GM23248 (cell line): ENCODE measurements at regions not wholly inside any gene's neighbourhood (a gene's known extent, or its start where the extent isn't known, plus 50 kb on each side); places are given as distances from the start of the nearest gene placed in this dataset.
A peak's percentile ranks its signal among the peaks of the same experiment; 100 is the strongest.

Source experiments
- DNase-seq: peaks from one replicate; pipeline ENCODE4 v3.0.0-alpha.2; 2015
- H2AFZ ChIP-seq: fragments of 200-600 bp; sonication (generic); 2 replicates; pipeline ENCODE4 v1.6.1; 2016; ENCODE audit warnings: antibody characterized with exemption
- H3F3A ChIP-seq: fragments of 200-600 bp; sonication (generic); 2 replicates; pipeline ENCODE4 v1.6.1; 2016; ENCODE audit warnings: mild to moderate bottlenecking, antibody characterized with exemption, mixed run types; ENCODE audit not compliant: insufficient read depth
- H3K27ac ChIP-seq: fragments of 200-600 bp; sonication (generic); 2 replicates; pipeline ENCODE4 v1.5.1; 2016; ENCODE audit warnings: mild to moderate bottlenecking
- H3K27me3 ChIP-seq: fragments of 200-600 bp; sonication (generic); replicated peaks from 2 replicates; pipeline ENCODE4 v1.6.1; 2016; ENCODE audit warnings: mild to moderate bottlenecking; ENCODE audit not compliant: insufficient read depth
- H3K36me3 ChIP-seq: fragments of 200-600 bp; sonication (generic); 2 replicates; pipeline ENCODE4 v1.6.1; 2016; ENCODE audit warnings: low read depth, mild to moderate bottlenecking
- H3K4me1 ChIP-seq: fragments of 200-600 bp; sonication (generic); 2 replicates; pipeline ENCODE4 v1.6.1; 2016; ENCODE audit warnings: mild to moderate bottlenecking; ENCODE audit not compliant: insufficient read depth
- H3K4me2 ChIP-seq: fragments of 200-600 bp; sonication (generic); one replicate; pipeline ENCODE4 v1.6.1; 2016; ENCODE audit warnings: mild to moderate bottlenecking; ENCODE audit not compliant: unreplicated experiment
- H3K4me3 ChIP-seq: fragments of 200-600 bp; sonication (generic); 2 replicates; pipeline ENCODE4 v1.5.1; 2016; ENCODE audit warnings: mild to moderate bottlenecking
- H3K79me2 ChIP-seq: fragments of 200-600 bp; sonication (generic); 2 replicates; pipeline ENCODE4 v1.6.1; 2016; ENCODE audit warnings: mild to moderate bottlenecking; ENCODE audit not compliant: insufficient read depth
- H3K9ac ChIP-seq: fragments of 200-600 bp; sonication (generic); 2 replicates; pipeline ENCODE4 v1.6.1; 2016; ENCODE audit warnings: mild to moderate bottlenecking
- H3K9me2 ChIP-seq: fragments of 200-600 bp; sonication (generic); 2 replicates; pipeline ENCODE4 v1.6.1; 2016; ENCODE audit warnings: mixed run types, mild to moderate bottlenecking, moderate library complexity; ENCODE audit not compliant: insufficient read depth
- H3K9me3 ChIP-seq: fragments of 200-600 bp; sonication (generic); one replicate; pipeline ENCODE4 v1.6.1; 2017; ENCODE audit warnings: low read depth
- H4K20me1 ChIP-seq: fragments of 200-600 bp; sonication (generic); 2 replicates; pipeline ENCODE4 v1.6.0; 2016; ENCODE audit not compliant: insufficient read depth
- EZH2 ChIP-seq: fragments of 200-600 bp; sonication (generic); IDR thresholded peaks from 2 replicates; pipeline ENCODE4 v1.6.1; 2018; ENCODE audit warnings: antibody characterized with exemption, mild to moderate bottlenecking; ENCODE audit not compliant: insufficient read depth, poor library complexity, severe bottlenecking
- EZH2phosphoT487 ChIP-seq: fragments of 200-600 bp; sonication (generic); IDR thresholded peaks from 2 replicates; pipeline ENCODE4 v1.6.1; 2018; ENCODE audit warnings: antibody characterized with exemption, moderate library complexity, mild to moderate bottlenecking, low read depth; ENCODE audit not compliant: insufficient read depth
- WGBS, 2 experiments: methylation state at CpG; one replicate each; pipeline ENCODE4 v1.1.6; 2015 to 2017; ENCODE audit warnings: low lambda C conversion rate in 2 of 2, low coverage in 1 of 2; ENCODE audit errors: missing lambda C conversion rate in 2 of 2; 5-methylcytosine and 5-hydroxymethylcytosine counted together
- in situ Hi-C: fragments of 300-500 bp; cut with MboI; formaldehyde crosslinking; loops from 2 replicates; pipeline ENCODE4 v1.15.0; 2020

DNA sequence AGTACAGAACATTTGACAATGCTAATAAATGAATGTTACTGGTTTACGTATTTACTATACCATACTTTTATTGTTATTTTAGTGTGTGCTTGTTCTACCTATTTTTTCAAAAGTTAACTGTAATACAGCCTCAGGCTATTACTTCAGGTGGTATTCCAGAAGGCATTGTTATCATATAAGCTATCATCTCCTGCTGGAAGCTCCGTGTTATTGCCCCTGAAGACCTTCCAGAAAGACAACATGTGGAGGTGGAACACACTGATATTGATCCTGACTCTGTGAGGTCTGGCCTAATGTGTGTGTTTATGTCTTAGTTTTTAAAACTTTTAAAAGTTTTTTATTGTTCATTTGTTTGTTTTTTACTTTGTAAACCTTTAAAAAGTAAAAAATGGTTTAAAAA, 509.8 kb upstream of the SPRY2 start:
- no peaks in the 10 kb centered on the region for H4K20me1 ChIP-seq
- H3K9me2 ChIP-seq = no peaks in the 10 kb centered on the region
- no peak overlapping the region for H3K27ac ChIP-seq
- no peaks in the 10 kb centered on the region for H3F3A ChIP-seq
- no peaks in the 10 kb centered on the region for H3K36me3 ChIP-seq
- no peak overlapping the region for H3K4me3 ChIP-seq
- no peaks in the 10 kb centered on the region for H3K79me2 ChIP-seq
- H3K9ac ChIP-seq = no peak overlapping the region
- no peaks in the 10 kb centered on the region for H3K27me3 ChIP-seq
- no peak overlapping the region for H2AFZ ChIP-seq
- in situ Hi-C loops = no loop called here
- no peaks in the 10 kb centered on the region for H3K9me3 ChIP-seq
- no peaks in the 10 kb centered on the region for H3K4me1 ChIP-seq
- DNase-seq = no peak
- no peak overlapping the region for H3K4me2 ChIP-seq
- 35 to 42% methylated on average over 2 of the region's 2 CpGs for WGBS, 2 experiments
- TF ChIP-seq EZH2 (no peak), EZH2phosphoT487 (no peak)

DNA sequence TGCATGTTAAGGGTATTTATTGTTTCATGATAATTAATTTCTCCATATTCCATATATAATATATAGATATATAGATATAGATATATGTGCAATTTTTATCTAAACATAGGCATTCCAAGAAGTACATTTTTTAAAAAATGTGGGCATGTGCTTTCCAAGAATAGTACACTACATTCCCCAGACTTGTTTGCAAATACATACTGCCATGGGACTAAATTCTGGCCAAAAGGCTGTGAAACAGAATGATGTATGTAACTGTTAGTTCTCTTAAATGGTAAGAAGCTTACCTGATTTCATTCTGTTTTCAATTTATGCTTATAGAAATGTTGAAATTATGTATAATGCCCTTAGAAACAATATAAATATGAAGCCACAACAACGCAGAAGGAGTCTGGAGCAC, 503.2 kb upstream of the SPRY2 start:
- Histone ChIP-seq H4K20me1 (no peaks in the 10 kb centered on the region), H3K4me2 (no peak overlapping the region), H3K9ac (no peak overlapping the region), H3K4me1 (no peaks in the 10 kb centered on the region), H3K79me2 (no peaks in the 10 kb centered on the region), H3K36me3 (no peaks in the 10 kb centered on the region), H3F3A (no peaks in the 10 kb centered on the region), H3K9me2 (no peaks in the 10 kb centered on the region), H3K27ac (no peak overlapping the region), H3K27me3 (no peaks in the 10 kb centered on the region), H3K4me3 (no peak overlapping the region), H3K9me3 (no peaks in the 10 kb centered on the region), H2AFZ (no peak overlapping the region)
- no peak for DNase-seq
- WGBS, 2 experiments = 29 to 32% methylated on average over 1 of the region's 1 CpG
- in situ Hi-C loops = no loop called here
- TF ChIP-seq EZH2 (no peak), EZH2phosphoT487 (no peak)

DNA sequence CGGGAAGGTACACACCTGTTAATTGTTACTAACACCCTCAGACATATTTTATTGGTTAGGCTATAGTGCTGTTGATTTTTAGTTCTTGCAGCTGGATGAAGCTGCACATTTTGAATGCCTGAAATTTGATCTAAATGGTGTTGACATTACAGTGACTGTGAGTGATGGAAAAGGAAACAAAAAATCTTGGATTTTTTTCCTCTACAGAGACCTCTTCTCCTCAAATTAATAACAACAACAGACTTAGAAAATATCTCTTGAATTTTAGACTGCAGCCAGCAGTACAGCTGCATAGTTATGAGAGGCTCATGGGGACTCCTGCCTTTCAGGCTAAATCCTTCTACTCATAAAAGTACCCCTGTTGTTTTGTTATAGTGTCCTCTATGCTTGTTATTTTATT, 500.5 kb upstream of the SPRY2 start:
- no peak for DNase-seq
- Histone ChIP-seq H3K4me1 (no peaks in the 10 kb centered on the region), H3K4me3 (no peak overlapping the region), H3K27ac (no peak overlapping the region), H4K20me1 (no peaks in the 10 kb centered on the region), H3K27me3 (no peaks in the 10 kb centered on the region), H3K4me2 (no peak overlapping the region), H3K9me2 (no peaks in the 10 kb centered on the region), H2AFZ (no peak overlapping the region), H3K9ac (no peak overlapping the region), H3K9me3 (no peaks in the 10 kb centered on the region), H3F3A (no peaks in the 10 kb centered on the region), H3K36me3 (no peaks in the 10 kb centered on the region), H3K79me2 (no peaks in the 10 kb centered on the region)
- 0% methylated on average over 1 of the region's 1 CpG for WGBS, 2 experiments
- in situ Hi-C loops = no loop called here
- TF ChIP-seq EZH2phosphoT487 (no peak), EZH2 (no peak)

DNA sequence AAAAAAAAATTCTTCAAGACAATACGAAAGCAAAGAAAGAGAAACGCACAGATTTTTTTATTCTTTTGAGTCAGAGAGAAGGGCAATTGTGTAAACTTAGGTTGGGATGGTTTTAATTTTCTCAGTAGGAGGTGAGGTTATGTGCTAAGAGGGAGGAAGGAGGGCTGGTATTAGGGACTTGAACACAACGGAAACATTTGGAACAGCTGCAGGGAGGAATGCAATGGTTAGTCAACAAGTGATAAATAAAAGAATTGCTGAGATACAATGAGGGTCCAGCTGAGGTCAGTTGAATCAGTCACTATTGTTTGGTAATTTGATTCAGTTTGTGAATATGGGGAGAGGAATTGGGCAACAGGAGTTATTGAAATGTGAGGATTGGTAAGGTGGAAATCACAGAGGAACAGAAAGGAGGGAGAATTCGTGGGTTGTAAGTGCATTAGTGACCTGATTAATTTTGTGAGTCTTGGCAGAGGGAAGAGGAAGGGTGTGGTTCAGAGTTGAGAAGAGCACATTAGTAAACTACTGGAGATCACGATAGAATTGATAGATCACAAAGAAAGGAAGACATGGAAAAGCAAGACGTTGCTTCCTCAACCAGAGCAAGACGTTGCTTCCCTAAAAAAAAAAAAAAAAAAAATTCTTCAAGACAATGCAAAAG, 499.5 kb upstream of the SPRY2 start:
- WGBS, 2 experiments = 1 to 5% methylated on average over 7 of the region's 7 CpGs
- H3K27ac ChIP-seq = no peak overlapping the region

DNA sequence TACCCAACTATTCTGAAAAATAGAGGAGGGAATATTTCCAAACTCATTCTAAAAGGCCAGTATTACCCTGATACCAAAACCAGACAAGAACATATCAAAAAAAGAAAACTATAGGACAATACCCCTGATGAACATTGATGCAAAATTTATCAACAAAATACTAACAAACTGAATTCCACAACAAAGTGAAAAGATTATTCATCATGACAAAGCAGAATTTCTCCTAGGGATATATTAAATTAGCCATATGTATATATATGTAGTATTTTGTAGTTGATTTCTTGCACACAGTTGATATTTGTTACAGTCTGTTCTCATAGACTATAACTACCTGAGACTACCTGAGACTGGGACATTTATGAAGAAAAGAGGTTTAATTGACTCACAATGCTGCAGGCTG, 495.0 kb upstream of the SPRY2 start:
- in situ Hi-C loops = no loop called here
- no peaks in the 10 kb centered on the region for H3F3A ChIP-seq
- no peak overlapping the region for H2AFZ ChIP-seq
- no peaks in the 10 kb centered on the region for H3K9me2 ChIP-seq
- no peak overlapping the region for H3K4me3 ChIP-seq
- H3K27ac ChIP-seq = no peak overlapping the region
- no peaks in the 10 kb centered on the region for H3K27me3 ChIP-seq
- DNase-seq = no peak
- H3K9ac ChIP-seq = no peak overlapping the region
- H3K9me3 ChIP-seq = no peaks in the 10 kb centered on the region
- H3K4me2 ChIP-seq = no peak overlapping the region
- H3K4me1 ChIP-seq = no peaks in the 10 kb centered on the region
- H3K79me2 ChIP-seq = no peaks in the 10 kb centered on the region
- TF ChIP-seq EZH2 = no peak
- no peak for TF ChIP-seq EZH2phosphoT487
- no peaks in the 10 kb centered on the region for H4K20me1 ChIP-seq
- H3K36me3 ChIP-seq = no peaks in the 10 kb centered on the region

More for the DNA sequence above, 499.5 kb upstream of the SPRY2 start:
- Histone ChIP-seq H3K4me2 (no peak overlapping the region), H3K27me3 (no peaks in the 10 kb centered on the region), H3K9me3 (no peaks in the 10 kb centered on the region), H3K9me2 (no peaks in the 10 kb centered on the region), H3K4me3 (no peak overlapping the region), H3K36me3 (no peaks in the 10 kb centered on the region), H3K9ac (no peak overlapping the region), H2AFZ (no peak overlapping the region), H3F3A (no peaks in the 10 kb centered on the region), H3K4me1 (no peaks in the 10 kb centered on the region), H4K20me1 (no peaks in the 10 kb centered on the region), H3K79me2 (no peaks in the 10 kb centered on the region)
- peak; percentile 3 for DNase-seq
- TF ChIP-seq EZH2 (no peak), EZH2phosphoT487 (no peak)
- in situ Hi-C loops = no loop called here
